ENCODE measurements at regions not wholly inside any gene's neighbourhood (a gene's known extent, or its start where the extent isn't known, plus 50 kb on each side); places are given as distances from the start of the nearest gene placed in this dataset.
"Not testable (repeated sequence)": the region's sequence is repeated elsewhere in the genome, so short reads cannot be mapped to it uniquely, and the experiment has no call there.

DNA sequence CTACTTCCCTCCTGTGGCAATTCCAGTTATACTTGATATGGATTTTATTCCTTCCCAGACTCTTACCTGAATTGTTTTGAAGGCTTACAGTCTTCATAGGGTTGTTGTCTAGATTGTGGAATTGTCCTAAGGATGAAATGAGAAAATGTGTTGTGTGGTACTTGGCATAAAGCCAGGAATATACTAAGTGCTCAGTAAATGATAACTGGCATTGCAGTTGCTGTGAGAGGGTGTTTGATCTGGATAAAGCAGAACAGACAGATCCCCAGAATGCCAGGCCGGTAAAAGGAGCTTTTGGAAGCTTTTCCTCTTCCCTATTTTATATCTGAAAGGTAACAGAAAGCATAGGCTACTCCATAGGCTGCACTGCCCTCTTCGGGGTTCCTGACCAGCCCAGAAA lies 78.4 kb upstream of the IKBKE start:
- TF ChIP-seq, protein P1, sequence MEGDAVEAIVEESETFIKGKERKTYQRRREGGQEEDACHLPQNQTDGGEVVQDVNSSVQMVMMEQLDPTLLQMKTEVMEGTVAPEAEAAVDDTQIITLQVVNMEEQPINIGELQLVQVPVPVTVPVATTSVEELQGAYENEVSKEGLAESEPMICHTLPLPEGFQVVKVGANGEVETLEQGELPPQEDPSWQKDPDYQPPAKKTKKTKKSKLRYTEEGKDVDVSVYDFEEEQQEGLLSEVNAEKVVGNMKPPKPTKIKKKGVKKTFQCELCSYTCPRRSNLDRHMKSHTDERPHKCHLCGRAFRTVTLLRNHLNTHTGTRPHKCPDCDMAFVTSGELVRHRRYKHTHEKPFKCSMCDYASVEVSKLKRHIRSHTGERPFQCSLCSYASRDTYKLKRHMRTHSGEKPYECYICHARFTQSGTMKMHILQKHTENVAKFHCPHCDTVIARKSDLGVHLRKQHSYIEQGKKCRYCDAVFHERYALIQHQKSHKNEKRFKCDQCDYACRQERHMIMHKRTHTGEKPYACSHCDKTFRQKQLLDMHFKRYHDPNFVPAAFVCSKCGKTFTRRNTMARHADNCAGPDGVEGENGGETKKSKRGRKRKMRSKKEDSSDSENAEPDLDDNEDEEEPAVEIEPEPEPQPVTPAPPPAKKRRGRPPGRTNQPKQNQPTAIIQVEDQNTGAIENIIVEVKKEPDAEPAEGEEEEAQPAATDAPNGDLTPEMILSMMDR (IDR thresholded peaks at IDR 0.05): not testable (repeated sequence)
- not testable (repeated sequence) for TF ChIP-seq ZNF138 (CRISPR knock-in tag; conservative IDR thresholded peaks at IDR 0.05); MYBL2 (CRISPR knock-in tag; IDR thresholded peaks at IDR 0.05); ATF1 (CRISPR knock-in tag; IDR thresholded peaks at IDR 0.05); ZBTB21 (CRISPR knock-in tag; IDR thresholded peaks at IDR 0.05; ENCODE audit: borderline replicate concordance); ZNF232 (CRISPR knock-in tag; IDR thresholded peaks at IDR 0.05); NR3C1 (CRISPR knock-in tag; conservative IDR thresholded peaks at IDR 0.05; ENCODE audit: low read depth); NFE2L1 (CRISPR knock-in tag; IDR thresholded peaks at IDR 0.05)
- TF ChIP-seq, protein P2, sequence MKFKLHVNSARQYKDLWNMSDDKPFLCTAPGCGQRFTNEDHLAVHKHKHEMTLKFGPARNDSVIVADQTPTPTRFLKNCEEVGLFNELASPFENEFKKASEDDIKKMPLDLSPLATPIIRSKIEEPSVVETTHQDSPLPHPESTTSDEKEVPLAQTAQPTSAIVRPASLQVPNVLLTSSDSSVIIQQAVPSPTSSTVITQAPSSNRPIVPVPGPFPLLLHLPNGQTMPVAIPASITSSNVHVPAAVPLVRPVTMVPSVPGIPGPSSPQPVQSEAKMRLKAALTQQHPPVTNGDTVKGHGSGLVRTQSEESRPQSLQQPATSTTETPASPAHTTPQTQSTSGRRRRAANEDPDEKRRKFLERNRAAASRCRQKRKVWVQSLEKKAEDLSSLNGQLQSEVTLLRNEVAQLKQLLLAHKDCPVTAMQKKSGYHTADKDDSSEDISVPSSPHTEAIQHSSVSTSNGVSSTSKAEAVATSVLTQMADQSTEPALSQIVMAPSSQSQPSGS (CRISPR knock-in tag; IDR thresholded peaks at IDR 0.05; ENCODE audit: borderline replicate concordance, low read depth): not testable (repeated sequence)
- TF ChIP-seq, protein P3, sequence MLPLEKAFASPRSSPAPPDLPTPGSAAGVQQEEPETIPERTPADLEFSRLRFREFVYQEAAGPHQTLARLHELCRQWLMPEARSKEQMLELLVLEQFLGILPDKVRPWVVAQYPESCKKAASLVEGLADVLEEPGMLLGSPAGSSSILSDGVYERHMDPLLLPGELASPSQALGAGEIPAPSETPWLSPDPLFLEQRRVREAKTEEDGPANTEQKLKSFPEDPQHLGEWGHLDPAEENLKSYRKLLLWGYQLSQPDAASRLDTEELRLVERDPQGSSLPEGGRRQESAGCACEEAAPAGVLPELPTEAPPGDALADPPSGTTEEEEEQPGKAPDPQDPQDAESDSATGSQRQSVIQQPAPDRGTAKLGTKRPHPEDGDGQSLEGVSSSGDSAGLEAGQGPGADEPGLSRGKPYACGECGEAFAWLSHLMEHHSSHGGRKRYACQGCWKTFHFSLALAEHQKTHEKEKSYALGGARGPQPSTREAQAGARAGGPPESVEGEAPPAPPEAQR (CRISPR knock-in tag; IDR thresholded peaks at IDR 0.05): not testable (repeated sequence)
- TF ChIP-seq, protein P4, sequence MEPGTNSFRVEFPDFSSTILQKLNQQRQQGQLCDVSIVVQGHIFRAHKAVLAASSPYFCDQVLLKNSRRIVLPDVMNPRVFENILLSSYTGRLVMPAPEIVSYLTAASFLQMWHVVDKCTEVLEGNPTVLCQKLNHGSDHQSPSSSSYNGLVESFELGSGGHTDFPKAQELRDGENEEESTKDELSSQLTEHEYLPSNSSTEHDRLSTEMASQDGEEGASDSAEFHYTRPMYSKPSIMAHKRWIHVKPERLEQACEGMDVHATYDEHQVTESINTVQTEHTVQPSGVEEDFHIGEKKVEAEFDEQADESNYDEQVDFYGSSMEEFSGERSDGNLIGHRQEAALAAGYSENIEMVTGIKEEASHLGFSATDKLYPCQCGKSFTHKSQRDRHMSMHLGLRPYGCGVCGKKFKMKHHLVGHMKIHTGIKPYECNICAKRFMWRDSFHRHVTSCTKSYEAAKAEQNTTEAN (CRISPR knock-in tag; IDR thresholded peaks at IDR 0.05): not testable (repeated sequence)
- TF ChIP-seq, protein P5, sequence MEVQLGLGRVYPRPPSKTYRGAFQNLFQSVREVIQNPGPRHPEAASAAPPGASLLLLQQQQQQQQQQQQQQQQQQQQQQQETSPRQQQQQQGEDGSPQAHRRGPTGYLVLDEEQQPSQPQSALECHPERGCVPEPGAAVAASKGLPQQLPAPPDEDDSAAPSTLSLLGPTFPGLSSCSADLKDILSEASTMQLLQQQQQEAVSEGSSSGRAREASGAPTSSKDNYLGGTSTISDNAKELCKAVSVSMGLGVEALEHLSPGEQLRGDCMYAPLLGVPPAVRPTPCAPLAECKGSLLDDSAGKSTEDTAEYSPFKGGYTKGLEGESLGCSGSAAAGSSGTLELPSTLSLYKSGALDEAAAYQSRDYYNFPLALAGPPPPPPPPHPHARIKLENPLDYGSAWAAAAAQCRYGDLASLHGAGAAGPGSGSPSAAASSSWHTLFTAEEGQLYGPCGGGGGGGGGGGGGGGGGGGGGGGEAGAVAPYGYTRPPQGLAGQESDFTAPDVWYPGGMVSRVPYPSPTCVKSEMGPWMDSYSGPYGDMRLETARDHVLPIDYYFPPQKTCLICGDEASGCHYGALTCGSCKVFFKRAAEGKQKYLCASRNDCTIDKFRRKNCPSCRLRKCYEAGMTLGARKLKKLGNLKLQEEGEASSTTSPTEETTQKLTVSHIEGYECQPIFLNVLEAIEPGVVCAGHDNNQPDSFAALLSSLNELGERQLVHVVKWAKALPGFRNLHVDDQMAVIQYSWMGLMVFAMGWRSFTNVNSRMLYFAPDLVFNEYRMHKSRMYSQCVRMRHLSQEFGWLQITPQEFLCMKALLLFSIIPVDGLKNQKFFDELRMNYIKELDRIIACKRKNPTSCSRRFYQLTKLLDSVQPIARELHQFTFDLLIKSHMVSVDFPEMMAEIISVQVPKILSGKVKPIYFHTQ (CRISPR knock-in tag; IDR thresholded peaks at IDR 0.05): not testable (repeated sequence)
- TF ChIP-seq, protein P6, sequence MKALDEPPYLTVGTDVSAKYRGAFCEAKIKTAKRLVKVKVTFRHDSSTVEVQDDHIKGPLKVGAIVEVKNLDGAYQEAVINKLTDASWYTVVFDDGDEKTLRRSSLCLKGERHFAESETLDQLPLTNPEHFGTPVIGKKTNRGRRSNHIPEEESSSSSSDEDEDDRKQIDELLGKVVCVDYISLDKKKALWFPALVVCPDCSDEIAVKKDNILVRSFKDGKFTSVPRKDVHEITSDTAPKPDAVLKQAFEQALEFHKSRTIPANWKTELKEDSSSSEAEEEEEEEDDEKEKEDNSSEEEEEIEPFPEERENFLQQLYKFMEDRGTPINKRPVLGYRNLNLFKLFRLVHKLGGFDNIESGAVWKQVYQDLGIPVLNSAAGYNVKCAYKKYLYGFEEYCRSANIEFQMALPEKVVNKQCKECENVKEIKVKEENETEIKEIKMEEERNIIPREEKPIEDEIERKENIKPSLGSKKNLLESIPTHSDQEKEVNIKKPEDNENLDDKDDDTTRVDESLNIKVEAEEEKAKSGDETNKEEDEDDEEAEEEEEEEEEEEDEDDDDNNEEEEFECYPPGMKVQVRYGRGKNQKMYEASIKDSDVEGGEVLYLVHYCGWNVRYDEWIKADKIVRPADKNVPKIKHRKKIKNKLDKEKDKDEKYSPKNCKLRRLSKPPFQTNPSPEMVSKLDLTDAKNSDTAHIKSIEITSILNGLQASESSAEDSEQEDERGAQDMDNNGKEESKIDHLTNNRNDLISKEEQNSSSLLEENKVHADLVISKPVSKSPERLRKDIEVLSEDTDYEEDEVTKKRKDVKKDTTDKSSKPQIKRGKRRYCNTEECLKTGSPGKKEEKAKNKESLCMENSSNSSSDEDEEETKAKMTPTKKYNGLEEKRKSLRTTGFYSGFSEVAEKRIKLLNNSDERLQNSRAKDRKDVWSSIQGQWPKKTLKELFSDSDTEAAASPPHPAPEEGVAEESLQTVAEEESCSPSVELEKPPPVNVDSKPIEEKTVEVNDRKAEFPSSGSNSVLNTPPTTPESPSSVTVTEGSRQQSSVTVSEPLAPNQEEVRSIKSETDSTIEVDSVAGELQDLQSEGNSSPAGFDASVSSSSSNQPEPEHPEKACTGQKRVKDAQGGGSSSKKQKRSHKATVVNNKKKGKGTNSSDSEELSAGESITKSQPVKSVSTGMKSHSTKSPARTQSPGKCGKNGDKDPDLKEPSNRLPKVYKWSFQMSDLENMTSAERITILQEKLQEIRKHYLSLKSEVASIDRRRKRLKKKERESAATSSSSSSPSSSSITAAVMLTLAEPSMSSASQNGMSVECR (CRISPR knock-in tag; IDR thresholded peaks at IDR 0.05; ENCODE audit: borderline replicate concordance): not testable (repeated sequence)
- TF ChIP-seq, protein P7, sequence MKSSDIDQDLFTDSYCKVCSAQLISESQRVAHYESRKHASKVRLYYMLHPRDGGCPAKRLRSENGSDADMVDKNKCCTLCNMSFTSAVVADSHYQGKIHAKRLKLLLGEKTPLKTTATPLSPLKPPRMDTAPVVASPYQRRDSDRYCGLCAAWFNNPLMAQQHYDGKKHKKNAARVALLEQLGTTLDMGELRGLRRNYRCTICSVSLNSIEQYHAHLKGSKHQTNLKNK (CRISPR knock-in tag; IDR thresholded peaks at IDR 0.05): not testable (repeated sequence)
